Ishikawa (cell line): ENCODE measurements at regions not wholly inside any gene's neighbourhood (a gene's known extent, or its start where the extent isn't known, plus 50 kb on each side); places are given as distances from the start of the nearest gene placed in this dataset.

ENCODE experiments used
- CEBPB ChIP-seq: IDR thresholded peaks from 2 replicates; pipeline ENCODE4 v1.6.1; 2012
- CREB1 ChIP-seq: IDR thresholded peaks from 2 replicates; pipeline ENCODE4 v1.6.1; 2012; ENCODE audit warnings: low read depth
- EGR1 ChIP-seq: IDR thresholded peaks from 2 replicates; pipeline ENCODE4 v1.6.1; 2012
- EP300 ChIP-seq: IDR thresholded peaks from 2 replicates; pipeline ENCODE4 v1.6.1; 2012; ENCODE audit warnings: borderline replicate concordance
- FOXM1 ChIP-seq: IDR thresholded peaks from 2 replicates; pipeline ENCODE4 v1.6.1; 2012; ENCODE audit warnings: low read depth, borderline replicate concordance
- NFIC ChIP-seq: IDR thresholded peaks from 2 replicates; pipeline ENCODE4 v1.6.1; 2012
- RAD21 ChIP-seq: IDR thresholded peaks from 2 replicates; pipeline ENCODE4 v1.6.1; 2012; ENCODE audit warnings: low read depth
- REST ChIP-seq: IDR thresholded peaks from 2 replicates; pipeline ENCODE4 v1.6.1; 2012; ENCODE audit warnings: low read depth, mild to moderate bottlenecking
- TAF1 ChIP-seq: IDR thresholded peaks from 2 replicates; pipeline ENCODE4 v1.6.1; 2012; ENCODE audit warnings: low read depth, mild to moderate bottlenecking
- TCF12 ChIP-seq: IDR thresholded peaks from 2 replicates; pipeline ENCODE4 v1.6.1; 2012; ENCODE audit warnings: low read depth
- TEAD4 ChIP-seq: IDR thresholded peaks from 2 replicates; pipeline ENCODE4 v1.6.1; 2012
- USF1 ChIP-seq: IDR thresholded peaks from 2 replicates; pipeline ENCODE4 v1.6.1; 2012
- YY1 ChIP-seq: IDR thresholded peaks from 2 replicates; pipeline ENCODE4 v1.6.1; 2012; ENCODE audit warnings: low read depth
- ZBTB7A ChIP-seq: IDR thresholded peaks from 2 replicates; pipeline ENCODE4 v1.6.1; 2012; ENCODE audit warnings: low read depth
- TF ChIP-seq, protein P1 (sequence below): IDR thresholded peaks from 2 replicates; pipeline ENCODE4 v1.6.1; 2012

DNA sequence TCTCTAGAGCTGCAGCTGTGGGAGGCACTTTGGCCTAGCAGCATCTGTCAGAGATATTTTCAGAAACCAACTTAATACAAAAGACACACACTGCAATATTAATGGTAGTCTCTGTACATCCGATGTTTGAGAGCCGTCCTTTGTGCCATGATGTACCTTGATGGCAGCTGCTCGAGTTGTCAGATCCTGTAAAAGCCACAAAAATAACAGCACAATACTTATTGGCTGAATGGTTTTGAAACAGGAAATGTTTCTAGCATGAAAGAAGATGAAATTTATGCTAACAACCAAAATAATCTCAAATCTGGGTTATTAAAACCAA, 445.5 kb upstream of the TBL1XR1 start:
- TF ChIP-seq REST: no peak
- TF ChIP-seq RAD21: no peak
- no peak for TF ChIP-seq YY1
- no peak for TF ChIP-seq CEBPB
- TF ChIP-seq USF1: no peak
- TF ChIP-seq FOXM1: no peak
- no peak for TF ChIP-seq ZBTB7A
- no peak for TF ChIP-seq EP300
- TF ChIP-seq, protein P1, sequence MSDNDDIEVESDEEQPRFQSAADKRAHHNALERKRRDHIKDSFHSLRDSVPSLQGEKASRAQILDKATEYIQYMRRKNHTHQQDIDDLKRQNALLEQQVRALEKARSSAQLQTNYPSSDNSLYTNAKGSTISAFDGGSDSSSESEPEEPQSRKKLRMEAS: no peak

DNA sequence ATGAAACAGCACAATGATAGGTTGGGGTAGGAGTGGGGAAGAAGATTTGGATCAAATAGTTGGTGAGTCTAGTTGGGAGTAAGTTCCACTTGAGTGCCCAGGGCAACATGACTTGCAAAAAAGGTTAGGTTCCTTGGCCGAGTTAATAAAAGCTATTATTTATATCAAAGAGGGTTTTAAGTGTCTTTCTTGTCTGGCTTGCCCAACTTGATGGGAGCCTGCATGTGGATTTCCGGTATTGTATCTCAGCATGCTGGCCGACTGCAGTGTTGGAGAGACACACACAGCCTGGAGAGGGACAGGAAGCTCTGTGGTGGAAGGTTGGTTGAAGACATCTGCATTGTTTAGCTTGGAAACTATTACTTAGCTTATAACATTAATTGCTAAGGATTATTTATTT, 449.5 kb upstream of the TBL1XR1 start:
- TF ChIP-seq TAF1 (no peak), REST (no peak), EGR1 (no peak), FOXM1 (peak; percentile 80), ZBTB7A (no peak), NFIC (peak; percentile 70), TEAD4 (peak; percentile 69), TCF12 (peak; percentile 79), CEBPB (peak; percentile 58; the same call in 1 of the 2 replicates), RAD21 (peak; percentile 10; the same call in 1 of the 2 replicates), EP300 (peak; percentile 86), CREB1 (no peak), YY1 (no peak), USF1 (no peak)
- TF ChIP-seq, protein P1: peak; percentile 63; the same call in 1 of the 2 replicates

DNA sequence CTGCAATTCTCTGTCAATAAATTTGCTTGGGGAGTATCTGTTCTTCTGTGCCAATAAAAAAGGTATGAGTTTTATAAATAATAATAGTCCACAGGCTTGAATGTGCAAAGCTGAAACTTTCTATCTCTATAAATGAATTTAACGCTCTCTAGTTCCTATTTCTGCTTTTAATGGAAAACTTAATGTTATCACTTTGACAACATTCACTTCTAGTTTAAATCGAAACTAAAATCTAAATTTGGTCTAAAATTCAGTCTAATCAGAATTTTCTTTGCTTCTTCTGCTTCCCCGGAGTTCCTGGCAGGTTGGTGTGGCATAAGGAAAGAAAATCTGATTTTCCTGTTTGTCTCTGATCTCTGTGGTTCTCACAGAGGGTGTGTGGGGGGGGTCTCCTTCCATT, 450.1 kb upstream of the TBL1XR1 start:
- TF ChIP-seq TCF12: no peak
- no peak for TF ChIP-seq USF1
- no peak for TF ChIP-seq CEBPB
- no peak for TF ChIP-seq TAF1
- no peak for TF ChIP-seq REST
- TF ChIP-seq RAD21: no peak
- TF ChIP-seq NFIC: no peak
- TF ChIP-seq, protein P1: no peak
- TF ChIP-seq ZBTB7A: no peak
- TF ChIP-seq EP300: no peak
- TF ChIP-seq CREB1: no peak
- no peak for TF ChIP-seq TEAD4
- no peak for TF ChIP-seq FOXM1
- TF ChIP-seq YY1: no peak
- TF ChIP-seq EGR1: no peak

DNA sequence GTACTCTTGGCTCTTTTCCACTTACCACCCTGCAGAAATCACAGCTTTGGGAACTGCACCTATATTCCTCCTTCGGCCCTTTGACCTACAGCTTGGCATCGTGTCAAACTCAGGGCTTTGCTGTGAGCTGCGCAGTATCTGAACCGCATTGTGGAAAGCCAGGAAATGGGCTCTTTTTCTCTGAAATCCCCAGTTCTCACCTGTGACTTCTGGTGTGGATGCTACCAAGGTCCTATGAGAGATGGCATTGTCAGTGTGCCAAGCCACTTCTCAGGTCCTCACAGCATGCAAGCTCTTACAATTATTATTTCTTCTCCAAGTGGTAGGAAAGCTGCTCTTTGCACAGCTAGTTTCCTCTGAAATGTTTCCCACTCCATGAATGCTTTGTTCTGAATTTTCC, 450.6 kb upstream of the TBL1XR1 start:
- peak; percentile 72 for TF ChIP-seq NFIC
- TF ChIP-seq FOXM1: no peak
